ENCODE measurements at regions not wholly inside any gene's neighbourhood (a gene's known extent, or its start where the extent isn't known, plus 50 kb on each side); places are given as distances from the start of the nearest gene placed in this dataset.

DNA sequence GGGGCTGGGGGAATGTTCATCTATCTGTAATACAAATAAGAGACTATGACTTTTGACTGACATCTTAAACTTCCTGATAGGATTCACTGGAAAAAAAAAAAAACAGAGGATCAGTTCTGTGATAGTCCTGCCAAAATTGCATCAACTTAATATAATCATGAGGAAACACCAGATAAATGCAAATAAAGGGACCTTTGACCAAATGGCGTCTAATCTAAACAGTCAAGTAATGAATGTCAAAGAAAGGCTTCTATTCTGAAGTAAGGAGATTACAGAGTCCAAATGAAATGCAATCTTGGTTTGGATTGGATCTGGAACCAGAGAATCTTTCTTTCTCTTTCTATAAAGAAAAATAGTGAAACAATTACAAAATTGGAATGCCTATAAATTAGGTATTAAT is 513.4 kb downstream of the KCNT2 start:
- Histone ChIP-seq H3K36me3 (no peaks in the 10 kb centered on the region), H3K27me3 (no peaks in the 10 kb centered on the region), H3K9me3 (no peaks in the 10 kb centered on the region), H3K4me1 (no peaks in the 10 kb centered on the region), H3K4me3 (ENCODE audit: low read depth, low read length) (no peak overlapping the region)
- TF ChIP-seq, protein P1, sequence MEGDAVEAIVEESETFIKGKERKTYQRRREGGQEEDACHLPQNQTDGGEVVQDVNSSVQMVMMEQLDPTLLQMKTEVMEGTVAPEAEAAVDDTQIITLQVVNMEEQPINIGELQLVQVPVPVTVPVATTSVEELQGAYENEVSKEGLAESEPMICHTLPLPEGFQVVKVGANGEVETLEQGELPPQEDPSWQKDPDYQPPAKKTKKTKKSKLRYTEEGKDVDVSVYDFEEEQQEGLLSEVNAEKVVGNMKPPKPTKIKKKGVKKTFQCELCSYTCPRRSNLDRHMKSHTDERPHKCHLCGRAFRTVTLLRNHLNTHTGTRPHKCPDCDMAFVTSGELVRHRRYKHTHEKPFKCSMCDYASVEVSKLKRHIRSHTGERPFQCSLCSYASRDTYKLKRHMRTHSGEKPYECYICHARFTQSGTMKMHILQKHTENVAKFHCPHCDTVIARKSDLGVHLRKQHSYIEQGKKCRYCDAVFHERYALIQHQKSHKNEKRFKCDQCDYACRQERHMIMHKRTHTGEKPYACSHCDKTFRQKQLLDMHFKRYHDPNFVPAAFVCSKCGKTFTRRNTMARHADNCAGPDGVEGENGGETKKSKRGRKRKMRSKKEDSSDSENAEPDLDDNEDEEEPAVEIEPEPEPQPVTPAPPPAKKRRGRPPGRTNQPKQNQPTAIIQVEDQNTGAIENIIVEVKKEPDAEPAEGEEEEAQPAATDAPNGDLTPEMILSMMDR (IDR thresholded peaks at IDR 0.05; ENCODE audit: low read depth, low read length), result no peak
- no peak for DNase-seq

DNA sequence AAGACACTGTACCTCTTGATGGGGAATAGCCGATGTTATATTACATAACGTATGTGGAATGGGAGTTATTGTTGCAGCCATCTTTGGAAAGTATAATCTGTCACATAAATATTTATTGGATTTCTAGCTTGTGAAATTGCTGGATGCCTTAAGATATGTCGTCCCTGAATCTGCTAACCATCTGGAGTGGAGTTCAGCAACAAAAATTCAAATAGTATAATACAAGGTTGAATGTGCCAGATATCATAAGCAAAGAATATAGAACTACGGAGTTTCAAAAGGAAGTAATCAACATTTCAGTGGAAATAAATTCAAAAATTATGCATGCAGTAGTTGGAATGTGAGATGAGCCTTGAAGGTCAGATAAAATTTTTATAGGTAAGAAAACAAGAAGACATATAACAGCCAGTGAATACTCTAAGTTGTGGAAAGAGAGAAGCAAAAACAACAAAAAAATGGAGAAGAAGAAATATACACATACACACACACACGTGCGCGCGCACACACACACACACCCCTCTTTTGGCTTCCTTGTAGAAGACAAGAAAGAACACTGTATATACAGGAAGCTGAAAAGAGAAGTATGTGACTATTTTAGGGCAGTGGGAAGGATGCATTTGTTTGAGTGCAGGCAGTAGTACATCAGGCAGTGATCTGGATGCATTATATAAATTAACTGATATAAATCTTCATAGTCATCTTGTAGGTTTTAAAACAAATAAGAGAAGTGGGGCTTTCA is 516.7 kb downstream of the KCNT2 start:
- TF ChIP-seq, protein P1 (IDR thresholded peaks at IDR 0.05; ENCODE audit: low read depth, low read length), result no peak
- Histone ChIP-seq H3K4me3 (ENCODE audit: low read depth, low read length) (no peak overlapping the region), H3K36me3 (no peaks in the 10 kb centered on the region), H3K9me3 (no peaks in the 10 kb centered on the region), H3K27me3 (no peaks in the 10 kb centered on the region), H3K4me1 (no peaks in the 10 kb centered on the region)
- no peak for DNase-seq

DNA sequence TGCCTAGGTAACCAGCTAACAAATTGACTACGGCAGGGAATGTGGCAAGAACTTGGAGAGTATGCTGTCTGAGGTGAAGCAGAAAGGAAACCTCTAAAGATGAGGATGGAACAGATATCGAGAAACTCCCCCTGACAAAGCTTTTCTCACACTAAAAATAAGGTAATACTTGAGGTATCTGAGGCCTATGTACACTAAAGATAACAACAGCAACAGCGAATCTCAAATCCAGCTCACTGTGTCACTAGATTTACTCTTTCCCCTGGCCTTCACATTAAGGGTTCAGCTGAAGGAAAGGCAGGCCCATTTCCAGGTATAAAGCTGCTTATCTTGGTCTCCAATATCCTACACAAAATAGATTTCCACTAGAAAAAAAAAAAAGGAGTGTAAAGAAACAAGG is 518.0 kb downstream of the KCNT2 start:
- H3K27me3 ChIP-seq, result no peaks in the 10 kb centered on the region
- TF ChIP-seq, protein P1 (IDR thresholded peaks at IDR 0.05; ENCODE audit: low read depth, low read length), result no peak
- no peak for DNase-seq
- H3K9me3 ChIP-seq, result no peaks in the 10 kb centered on the region
- H3K36me3 ChIP-seq, result no peaks in the 10 kb centered on the region
- H3K4me1 ChIP-seq, result no peaks in the 10 kb centered on the region
- no peak overlapping the region for H3K4me3 ChIP-seq (ENCODE audit: low read depth, low read length)

GRCh38 chr1:196088541-196088940 is 519.7 kb downstream of the KCNT2 start:
- TF ChIP-seq, protein P1 (IDR thresholded peaks at IDR 0.05; ENCODE audit: low read depth, low read length), result no peak
- Histone ChIP-seq H3K4me1 (no peaks in the 10 kb centered on the region), H3K9me3 (no peaks in the 10 kb centered on the region), H3K4me3 (ENCODE audit: low read depth, low read length) (no peak overlapping the region), H3K36me3 (no peaks in the 10 kb centered on the region), H3K27me3 (no peaks in the 10 kb centered on the region)
- no peak for DNase-seq

GRCh38 chr1:196078691-196079090 is 529.5 kb downstream of the KCNT2 start:
- TF ChIP-seq, protein P1 (IDR thresholded peaks at IDR 0.05; ENCODE audit: low read depth, low read length), result no peak
- no peak for DNase-seq
- H3K4me1 ChIP-seq, result peaks cover 5% of the 10 kb centered on the region

DNA sequence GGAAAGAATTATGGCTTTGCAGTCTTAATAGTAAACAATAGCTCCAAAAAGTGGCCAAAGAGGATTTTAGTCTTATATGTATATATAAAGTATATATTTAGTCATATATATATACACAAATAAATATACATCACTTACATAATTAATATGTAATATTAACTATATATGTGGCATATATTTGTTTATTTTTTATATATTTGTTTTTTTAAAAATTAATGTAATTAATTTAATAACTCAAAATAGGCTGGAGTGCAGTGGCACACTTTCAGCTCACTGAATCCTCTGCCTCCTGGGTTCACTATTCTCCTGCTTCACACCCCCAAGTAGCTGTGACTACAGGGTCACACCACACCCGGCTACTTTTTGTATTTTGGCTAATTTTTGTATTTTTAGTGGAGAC is 532.6 kb downstream of the KCNT2 start:
- H3K36me3 ChIP-seq, result no peaks in the 10 kb centered on the region
- TF ChIP-seq, protein P1 (IDR thresholded peaks at IDR 0.05; ENCODE audit: low read depth, low read length), result no peak
- H3K27me3 ChIP-seq, result no peaks in the 10 kb centered on the region
- H3K9me3 ChIP-seq, result no peaks in the 10 kb centered on the region
- H3K4me3 ChIP-seq (ENCODE audit: low read depth, low read length), result no peak overlapping the region
- no peak for DNase-seq
- H3K4me1 ChIP-seq, result peaks cover 5% of the 10 kb centered on the region

More at GRCh38 chr1:196078691-196079090, 529.5 kb downstream of the KCNT2 start:
- H3K9me3 ChIP-seq, result no peaks in the 10 kb centered on the region
- H3K4me3 ChIP-seq (ENCODE audit: low read depth, low read length), result no peak overlapping the region
- H3K36me3 ChIP-seq, result no peaks in the 10 kb centered on the region
- no peaks in the 10 kb centered on the region for H3K27me3 ChIP-seq
